Right lobe of liver (tissue), 4 donors: ENCODE measurements at regions not wholly inside any gene's neighbourhood (a gene's known extent, or its start where the extent isn't known, plus 50 kb on each side); places are given as distances from the start of the nearest gene placed in this dataset.

Experiments used
- POLR2A ChIP-seq: fragments of 450-650 bp; IDR thresholded peaks from one replicate; pipeline ENCODE4 v1.6.1; 2017; ENCODE audit warnings: antibody characterized with exemption, mild to moderate bottlenecking
- TF ChIP-seq, protein P1 (sequence below), 4 donors: fragments of 200-600 bp in 3 of 4; fragments of 450-650 bp in 1 of 4; IDR thresholded peaks; one replicate each; pipeline versions ENCODE4 v1.5.1 to v1.8.0; 2016 to 2022; ENCODE audit warnings: antibody characterized with exemption in 4 of 4, mild to moderate bottlenecking in 2 of 4
- donor health status: DM: no; HTN: no; CAD: no.
- donor health status: DM: no; HTN: no; CAD: no.
- donor health status: DM: no; HTN: yes; CAD: no.

DNA sequence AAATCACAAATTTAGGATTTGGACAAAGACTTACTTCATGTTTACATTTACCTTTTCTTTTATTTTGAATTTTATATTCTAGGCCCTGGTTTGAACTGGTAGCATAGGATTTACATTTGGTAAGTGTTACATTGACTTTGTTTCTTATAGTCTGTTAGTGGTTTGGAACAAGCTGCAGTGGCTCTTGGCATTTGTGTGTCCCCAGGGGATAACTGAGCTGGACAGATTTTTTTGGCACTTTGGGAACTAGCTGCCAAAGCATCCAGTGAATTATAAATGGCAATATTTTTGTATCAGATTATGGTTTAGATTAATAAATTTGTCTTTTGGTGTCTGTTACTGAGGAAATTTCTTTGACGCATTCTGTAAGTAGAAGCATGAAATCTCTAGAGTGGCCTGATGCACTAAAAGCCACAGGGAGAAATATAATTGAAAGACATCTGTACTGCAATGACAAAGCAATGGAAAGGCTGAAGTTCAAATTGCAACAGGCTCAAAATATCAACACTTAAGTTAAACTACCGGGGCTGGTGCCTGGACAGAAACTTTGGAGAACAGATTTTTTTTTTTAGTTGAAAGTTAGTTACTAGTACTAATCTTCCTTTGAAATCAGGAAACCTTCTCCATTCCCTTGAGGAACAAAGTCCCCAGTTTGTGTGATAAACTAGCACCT, 107.6 kb upstream of the PLCXD3 start:
- TF ChIP-seq, protein P1, sequence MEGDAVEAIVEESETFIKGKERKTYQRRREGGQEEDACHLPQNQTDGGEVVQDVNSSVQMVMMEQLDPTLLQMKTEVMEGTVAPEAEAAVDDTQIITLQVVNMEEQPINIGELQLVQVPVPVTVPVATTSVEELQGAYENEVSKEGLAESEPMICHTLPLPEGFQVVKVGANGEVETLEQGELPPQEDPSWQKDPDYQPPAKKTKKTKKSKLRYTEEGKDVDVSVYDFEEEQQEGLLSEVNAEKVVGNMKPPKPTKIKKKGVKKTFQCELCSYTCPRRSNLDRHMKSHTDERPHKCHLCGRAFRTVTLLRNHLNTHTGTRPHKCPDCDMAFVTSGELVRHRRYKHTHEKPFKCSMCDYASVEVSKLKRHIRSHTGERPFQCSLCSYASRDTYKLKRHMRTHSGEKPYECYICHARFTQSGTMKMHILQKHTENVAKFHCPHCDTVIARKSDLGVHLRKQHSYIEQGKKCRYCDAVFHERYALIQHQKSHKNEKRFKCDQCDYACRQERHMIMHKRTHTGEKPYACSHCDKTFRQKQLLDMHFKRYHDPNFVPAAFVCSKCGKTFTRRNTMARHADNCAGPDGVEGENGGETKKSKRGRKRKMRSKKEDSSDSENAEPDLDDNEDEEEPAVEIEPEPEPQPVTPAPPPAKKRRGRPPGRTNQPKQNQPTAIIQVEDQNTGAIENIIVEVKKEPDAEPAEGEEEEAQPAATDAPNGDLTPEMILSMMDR (IDR thresholded peaks at IDR 0.05), result no peak
- no peak for TF ChIP-seq POLR2A
